ENCODE measurements at regions not wholly inside any gene's neighbourhood (a gene's known extent, or its start where the extent isn't known, plus 50 kb on each side); places are given as distances from the start of the nearest gene placed in this dataset.

GRCh38 chr15:93803421-93804152, 427.8 kb upstream of the MCTP2 start:
- ChIA-PET CTCF (interaction anchor here (0.6 to 1.1 kb wide), 6 partner anchors 13 to 777 kb away, joined by 3 to 8 read pairs (median 3); no protein-coding TSS in a partner anchor), POLR2A (no interaction called here)
- Histone ChIP-seq H3K9me2 (no peaks in the 10 kb centered on the region), H3K4me1 (ENCODE audit: control insufficient read depth in 1 of 2, insufficient read depth in 2 of 2, low read depth in 1 of 2, low read length in 1 of 2) (peaks cover 0 to 9% of the 10 kb centered on the region in 2 experiments; a peak in 1 of 4 replicates), H3K79me2 (ENCODE audit: insufficient read depth) (no peaks in the 10 kb centered on the region), H4K20me1 (ENCODE audit: insufficient read depth) (no peaks in the 10 kb centered on the region), H3K4me2 (no peak overlapping the region), H3K4me3 (ENCODE audit: low read depth in 2 of 2, low read length in 1 of 2) (no peak overlapping the region), H3K27ac (ENCODE audit: low read depth in 2 of 2, low read length in 1 of 2) (peak overlapping the region in 1 of 2 experiments; percentile 28; a peak in 1 of 4 replicates), H3F3A (replicated peaks; ENCODE audit: insufficient read depth) (no peaks in the 10 kb centered on the region), H3K27me3 (ENCODE audit: insufficient read depth) (no peaks in the 10 kb centered on the region), H3K9ac (no peak overlapping the region), H3K9me3 (no peaks in the 10 kb centered on the region), H3K36me3 (replicated peaks in 1 of 2; ENCODE audit: control insufficient read depth in 1 of 2, insufficient read depth in 2 of 2, low read length in 1 of 2) (no peaks in the 10 kb centered on the region), H2AFZ (ENCODE audit: low read depth) (no peak overlapping the region)
- DNase-seq = peak; percentile 83
- TF ChIP-seq MXI1 (IDR thresholded peaks at IDR 0.05; ENCODE audit: low read depth, low read length) (peak; percentile 62; the same call in 1 of the 2 replicates), NRF1 (IDR thresholded peaks at IDR 0.05; ENCODE audit: low read depth, low read length) (peak; percentile 51; the same call in 1 of the 2 replicates), ELF1 (IDR thresholded peaks at IDR 0.05) (no peak), TCF12 (IDR thresholded peaks at IDR 0.05) (no peak), JUND (IDR thresholded peaks at IDR 0.05) (no peak), USF2 (IDR thresholded peaks at IDR 0.05; ENCODE audit: borderline replicate concordance, low read depth, low read length) (no peak), POLR2AphosphoS5 (IDR thresholded peaks at IDR 0.05; ENCODE audit: low read depth, low read length) (no peak), FOSL2 (IDR thresholded peaks at IDR 0.05; ENCODE audit: borderline replicate concordance, low read depth) (no peak), CHD2 (IDR thresholded peaks at IDR 0.05; ENCODE audit: low read length, partially characterized antibody) (peak; percentile 59), RCOR1 (IDR thresholded peaks at IDR 0.05; ENCODE audit: low read length) (peak; percentile 97), ZBTB33 (IDR thresholded peaks at IDR 0.05; ENCODE audit: borderline replicate concordance, low read depth) (no peak), EP300 (IDR thresholded peaks at IDR 0.05; ENCODE audit: borderline replicate concordance in 1 of 2, low read depth in 1 of 2, low read length in 1 of 2) (peak in 1 of 2 experiments; percentile 85; a peak in 2 of 4 replicates), MAX (IDR thresholded peaks at IDR 0.05; ENCODE audit: low read depth) (no peak), GATA2 (CRISPR knock-in tag; IDR thresholded peaks at IDR 0.05) (peak; percentile 84), CTCF (IDR thresholded peaks at IDR 0.05) (no peak), FOXJ3 (CRISPR knock-in tag; IDR thresholded peaks at IDR 0.05) (peak; percentile 67), SMC3 (IDR thresholded peaks at IDR 0.05; ENCODE audit: low read depth, low read length) (no peak), SIN3A (IDR thresholded peaks at IDR 0.05; ENCODE audit: borderline replicate concordance, low read depth, low read length) (no peak), TAF1 (IDR thresholded peaks at IDR 0.05; ENCODE audit: borderline replicate concordance, low read depth, low read length) (no peak), REST (IDR thresholded peaks at IDR 0.05; ENCODE audit: low read depth, low read length) (no peak)
- 37% methylated on average over 26 of the region's 31 CpGs for WGBS (ENCODE audit: low lambda C conversion rate)

Measured in SK-N-SH (cell line).